ENCODE measurements at regions not wholly inside any gene's neighbourhood (a gene's known extent, or its start where the extent isn't known, plus 50 kb on each side); places are given as distances from the start of the nearest gene placed in this dataset.
"Not testable (repeated sequence)": the region's sequence is repeated elsewhere in the genome, so short reads cannot be mapped to it uniquely, and the experiment has no call there.

- Histone ChIP-seq H3K27me3 (ENCODE audit: low read length) (no peaks in the 10 kb centered on the region), H3K9ac (ENCODE audit: low read length) (no peak overlapping the region), H3K4me2 (ENCODE audit: low read depth, low read length, poor library complexity, severe bottlenecking) (no peak overlapping the region), H3K79me2 (ENCODE audit: low read length) (no peaks in the 10 kb centered on the region), H3K9me3 (ENCODE audit: low read length) (no peaks in the 10 kb centered on the region; the same call in 1 of the 2 replicates), H3K4me3 (ENCODE audit: low read length) (no peak overlapping the region), H3K27ac (ENCODE audit: low read length) (no peak overlapping the region), H4K20me1 (ENCODE audit: insufficient read depth, low read depth, low read length) (no peaks in the 10 kb centered on the region), H2AFZ (ENCODE audit: low read length) (no peak overlapping the region), H3K9me2 (replicated peaks; ENCODE audit: insufficient read depth, low read length) (no peaks in the 10 kb centered on the region), H3K36me3 (ENCODE audit: insufficient read depth, low read length) (no peaks in the 10 kb centered on the region), H3K4me1 (ENCODE audit: low read length) (no peaks in the 10 kb centered on the region)
- no peak for DNase-seq
Measured at GRCh38 chr4:179059396-179059795, 1617.2 kb upstream of the AGA start.

- H3K9ac ChIP-seq (ENCODE audit: low read length); H4K20me1 ChIP-seq (ENCODE audit: insufficient read depth, low read depth, low read length); H3K36me3 ChIP-seq (ENCODE audit: insufficient read depth, low read length); H3K4me2 ChIP-seq (ENCODE audit: low read depth, low read length, poor library complexity, severe bottlenecking); H3K4me3 ChIP-seq (ENCODE audit: low read length); H3K9me2 ChIP-seq (replicated peaks; ENCODE audit: insufficient read depth, low read length); H3K9me3 ChIP-seq (ENCODE audit: low read length); H3K27me3 ChIP-seq (ENCODE audit: low read length); H3K4me1 ChIP-seq (ENCODE audit: low read length); H2AFZ ChIP-seq (ENCODE audit: low read length); DNase-seq; H3K27ac ChIP-seq (ENCODE audit: low read length); H3K79me2 ChIP-seq (ENCODE audit: low read length): not testable (repeated sequence)
Measured at GRCh38 chr4:179066254-179066653, 1624.0 kb upstream of the AGA start.

GRCh38 chr4:179071131-179071530 is 1628.9 kb upstream of the AGA start:
- Histone ChIP-seq H3K27ac (ENCODE audit: low read length) (no peak overlapping the region), H3K4me1 (ENCODE audit: low read length) (no peaks in the 10 kb centered on the region), H3K27me3 (ENCODE audit: low read length) (no peaks in the 10 kb centered on the region), H2AFZ (ENCODE audit: low read length) (no peak overlapping the region), H3K9ac (ENCODE audit: low read length) (no peak overlapping the region), H3K9me3 (ENCODE audit: low read length) (no peaks in the 10 kb centered on the region), H4K20me1 (ENCODE audit: insufficient read depth, low read depth, low read length) (no peaks in the 10 kb centered on the region), H3K9me2 (replicated peaks; ENCODE audit: insufficient read depth, low read length) (no peaks in the 10 kb centered on the region), H3K36me3 (ENCODE audit: insufficient read depth, low read length) (no peaks in the 10 kb centered on the region), H3K4me3 (ENCODE audit: low read length) (no peak overlapping the region), H3K4me2 (ENCODE audit: low read depth, low read length, poor library complexity, severe bottlenecking) (no peak overlapping the region), H3K79me2 (ENCODE audit: low read length) (no peaks in the 10 kb centered on the region)
- no peak for DNase-seq

DNA sequence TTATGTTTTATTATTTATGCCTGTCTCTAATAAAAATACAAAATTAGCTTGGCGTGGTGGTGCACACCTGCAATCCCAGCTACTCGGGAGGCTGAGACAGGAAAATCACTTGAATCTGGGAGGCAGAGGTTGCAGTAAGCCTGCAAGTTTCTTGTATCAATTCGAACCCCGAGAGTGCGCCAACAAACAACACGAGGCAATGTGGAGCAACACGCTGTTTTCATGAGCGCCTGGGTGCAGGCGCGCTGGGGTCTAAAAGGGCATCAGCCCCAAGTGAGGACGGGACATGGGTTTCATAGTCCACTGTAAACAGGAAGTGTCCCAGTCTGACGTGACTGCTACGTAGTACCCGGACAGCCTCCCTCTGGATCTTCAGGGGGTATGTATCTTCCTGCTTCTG is 1634.6 kb upstream of the AGA start:
- H3K9me2 ChIP-seq (replicated peaks; ENCODE audit: insufficient read depth, low read length) = no peaks in the 10 kb centered on the region
- no peaks in the 10 kb centered on the region for H3K27me3 ChIP-seq (ENCODE audit: low read length)
- no peaks in the 10 kb centered on the region for H3K4me1 ChIP-seq (ENCODE audit: low read length)
- no peak overlapping the region for H3K4me3 ChIP-seq (ENCODE audit: low read length)
- H4K20me1 ChIP-seq (ENCODE audit: insufficient read depth, low read depth, low read length) = no peaks in the 10 kb centered on the region
- no peak overlapping the region for H2AFZ ChIP-seq (ENCODE audit: low read length)
- no peak overlapping the region for H3K4me2 ChIP-seq (ENCODE audit: low read depth, low read length, poor library complexity, severe bottlenecking)
- no peak overlapping the region for H3K27ac ChIP-seq (ENCODE audit: low read length)
- DNase-seq = no peak
- H3K9ac ChIP-seq (ENCODE audit: low read length) = no peak overlapping the region
- H3K36me3 ChIP-seq (ENCODE audit: insufficient read depth, low read length) = no peaks in the 10 kb centered on the region
- H3K79me2 ChIP-seq (ENCODE audit: low read length) = no peaks in the 10 kb centered on the region
- H3K9me3 ChIP-seq (ENCODE audit: low read length) = no peaks in the 10 kb centered on the region

DNA sequence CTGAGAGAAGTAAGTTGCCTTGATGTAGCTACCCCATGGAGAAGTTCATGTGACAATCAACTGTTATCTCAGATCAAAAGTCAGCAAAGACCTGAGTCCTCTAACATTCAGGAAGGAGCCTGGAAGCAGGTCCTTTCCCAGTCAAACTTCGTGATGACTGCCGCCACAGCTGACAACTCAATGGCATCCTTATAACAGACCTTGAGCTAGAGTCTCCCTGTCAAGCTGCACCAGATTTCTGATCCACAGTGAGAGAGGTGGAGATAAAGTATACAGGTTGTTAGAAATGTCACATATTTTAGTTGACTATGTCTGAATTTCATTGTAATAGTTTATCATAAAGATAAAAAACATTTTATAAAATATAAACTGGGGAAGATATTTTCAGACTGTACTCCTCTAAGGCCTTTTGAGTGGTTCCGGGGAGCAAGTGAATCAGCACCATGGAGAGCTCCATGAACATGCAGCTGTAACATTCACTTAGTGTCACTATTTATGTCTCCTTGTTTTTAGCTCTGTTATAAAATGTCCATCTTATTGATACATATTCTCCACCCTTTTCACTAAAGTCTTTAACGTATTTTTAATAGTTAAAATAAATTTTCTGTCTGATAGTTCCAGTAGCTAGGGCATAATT is 1653.5 kb upstream of the AGA start:
- no peaks in the 10 kb centered on the region for H3K4me1 ChIP-seq (ENCODE audit: low read length)
- no peaks in the 10 kb centered on the region for H3K79me2 ChIP-seq (ENCODE audit: low read length)
- no peaks in the 10 kb centered on the region for H3K36me3 ChIP-seq (ENCODE audit: insufficient read depth, low read length)
- H3K9me2 ChIP-seq (replicated peaks; ENCODE audit: insufficient read depth, low read length) = no peaks in the 10 kb centered on the region
- H3K27me3 ChIP-seq (ENCODE audit: low read length) = no peaks in the 10 kb centered on the region
- H4K20me1 ChIP-seq (ENCODE audit: insufficient read depth, low read depth, low read length) = no peaks in the 10 kb centered on the region
- no peak overlapping the region for H3K9ac ChIP-seq (ENCODE audit: low read length)
- no peak overlapping the region for H2AFZ ChIP-seq (ENCODE audit: low read length)
- no peak overlapping the region for H3K4me2 ChIP-seq (ENCODE audit: low read depth, low read length, poor library complexity, severe bottlenecking)
- H3K27ac ChIP-seq (ENCODE audit: low read length) = no peak overlapping the region
- H3K4me3 ChIP-seq (ENCODE audit: low read length) = no peak overlapping the region
- no peaks in the 10 kb centered on the region for H3K9me3 ChIP-seq (ENCODE audit: low read length)
- no peak for DNase-seq

DNA sequence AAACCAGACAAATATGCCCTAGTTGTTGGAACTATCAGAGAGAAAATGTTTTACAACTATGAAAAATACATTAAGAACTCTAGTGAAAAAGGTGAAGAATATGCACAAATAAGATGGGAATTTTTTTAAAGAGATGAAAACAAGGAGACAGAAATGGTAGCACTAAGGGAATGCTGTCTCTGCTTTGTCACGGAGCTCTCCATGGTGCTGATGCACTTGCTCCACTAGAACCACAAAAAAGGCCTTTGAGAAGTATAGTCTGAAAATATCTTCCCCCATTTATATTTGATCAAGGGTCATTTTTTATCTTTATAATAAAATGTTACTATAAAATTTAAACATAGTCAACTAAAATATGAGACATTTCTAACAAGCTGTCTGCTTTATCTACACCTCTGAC is 1655.5 kb upstream of the AGA start:
- Histone ChIP-seq H3K27me3 (ENCODE audit: low read length) (no peaks in the 10 kb centered on the region), H3K9ac (ENCODE audit: low read length) (no peak overlapping the region), H3K27ac (ENCODE audit: low read length) (no peak overlapping the region), H4K20me1 (ENCODE audit: insufficient read depth, low read depth, low read length) (no peaks in the 10 kb centered on the region), H3K4me1 (ENCODE audit: low read length) (no peaks in the 10 kb centered on the region), H3K4me3 (ENCODE audit: low read length) (no peak overlapping the region), H2AFZ (ENCODE audit: low read length) (no peak overlapping the region), H3K4me2 (ENCODE audit: low read depth, low read length, poor library complexity, severe bottlenecking) (no peak overlapping the region), H3K9me3 (ENCODE audit: low read length) (no peaks in the 10 kb centered on the region), H3K36me3 (ENCODE audit: insufficient read depth, low read length) (no peaks in the 10 kb centered on the region), H3K79me2 (ENCODE audit: low read length) (no peaks in the 10 kb centered on the region), H3K9me2 (replicated peaks; ENCODE audit: insufficient read depth, low read length) (no peaks in the 10 kb centered on the region)
- DNase-seq = no peak

- DNase-seq = no peak
- H3K9me2 ChIP-seq (replicated peaks; ENCODE audit: insufficient read depth, low read length) = no peaks in the 10 kb centered on the region
- H3K4me1 ChIP-seq (ENCODE audit: low read length) = no peaks in the 10 kb centered on the region
- H2AFZ ChIP-seq (ENCODE audit: low read length) = no peak overlapping the region
- H4K20me1 ChIP-seq (ENCODE audit: insufficient read depth, low read depth, low read length) = no peaks in the 10 kb centered on the region
- no peaks in the 10 kb centered on the region for H3K27me3 ChIP-seq (ENCODE audit: low read length)
- no peak overlapping the region for H3K4me3 ChIP-seq (ENCODE audit: low read length)
- H3K9me3 ChIP-seq (ENCODE audit: low read length) = no peaks in the 10 kb centered on the region
- H3K36me3 ChIP-seq (ENCODE audit: insufficient read depth, low read length) = no peaks in the 10 kb centered on the region
- H3K79me2 ChIP-seq (ENCODE audit: low read length) = no peaks in the 10 kb centered on the region
- H3K27ac ChIP-seq (ENCODE audit: low read length) = no peak overlapping the region
- no peak overlapping the region for H3K9ac ChIP-seq (ENCODE audit: low read length)
- H3K4me2 ChIP-seq (ENCODE audit: low read depth, low read length, poor library complexity, severe bottlenecking) = no peak overlapping the region
Measured at GRCh38 chr4:179110356-179110755, 1668.1 kb upstream of the AGA start.

GRCh38 chr4:179110816-179111215 is 1668.6 kb upstream of the AGA start:
- Histone ChIP-seq H3K9me3 (ENCODE audit: low read length) (no peaks in the 10 kb centered on the region), H3K4me1 (ENCODE audit: low read length) (no peaks in the 10 kb centered on the region), H3K4me2 (ENCODE audit: low read depth, low read length, poor library complexity, severe bottlenecking) (no peak overlapping the region), H2AFZ (ENCODE audit: low read length) (no peak overlapping the region), H3K36me3 (ENCODE audit: insufficient read depth, low read length) (no peaks in the 10 kb centered on the region), H4K20me1 (ENCODE audit: insufficient read depth, low read depth, low read length) (no peaks in the 10 kb centered on the region), H3K79me2 (ENCODE audit: low read length) (no peaks in the 10 kb centered on the region), H3K27me3 (ENCODE audit: low read length) (no peaks in the 10 kb centered on the region), H3K4me3 (ENCODE audit: low read length) (no peak overlapping the region), H3K27ac (ENCODE audit: low read length) (no peak overlapping the region), H3K9ac (ENCODE audit: low read length) (no peak overlapping the region), H3K9me2 (replicated peaks; ENCODE audit: insufficient read depth, low read length) (no peaks in the 10 kb centered on the region)
- DNase-seq = no peak
